Stomach (tissue), 4 donors: ENCODE measurements at regions not wholly inside any gene's neighbourhood (a gene's known extent, or its start where the extent isn't known, plus 50 kb on each side); places are given as distances from the start of the nearest gene placed in this dataset.

Experiments
- CTCF ChIP-seq, 7 experiments: fragments of 450-650 bp in 4 of 7; fragments of 200-600 bp in 3 of 7; sonication (generic) in 3 of 7; IDR thresholded peaks; one replicate each; pipeline ENCODE4 v1.5.1; 2016 to 2019; ENCODE audit warnings: antibody characterized with exemption in 7 of 7, control low read depth in 2 of 7, mild to moderate bottlenecking in 1 of 7
- EP300 ChIP-seq: sonication (generic); formaldehyde crosslinking; IDR thresholded peaks from one replicate; pipeline ENCODE4 v1.6.1; 2017; ENCODE audit warnings: antibody characterized with exemption
- POLR2A ChIP-seq, 4 donors: fragments of 450-650 bp; IDR thresholded peaks; one replicate each; pipeline ENCODE4 v1.6.1; 2016; ENCODE audit warnings: antibody characterized with exemption in 4 of 4, control low read depth in 2 of 4, mild to moderate bottlenecking in 1 of 4, moderate library complexity in 1 of 4
- POLR2AphosphoS5 ChIP-seq, 3 donors: sonication (generic); formaldehyde crosslinking; IDR thresholded peaks; one replicate each; pipeline ENCODE4 v1.6.1; 2016; ENCODE audit warnings: antibody characterized with exemption in 3 of 3

GRCh38 chr15:96495386-96495785 lies 164.9 kb downstream of the NR2F2 start:
- TF ChIP-seq CTCF (IDR thresholded peaks at IDR 0.05) (no peak), POLR2A (IDR thresholded peaks at IDR 0.05) (no peak), POLR2AphosphoS5 (IDR thresholded peaks at IDR 0.05) (no peak), EP300 (no peak)
